ENCODE measurements at regions not wholly inside any gene's neighbourhood (a gene's known extent, or its start where the extent isn't known, plus 50 kb on each side); places are given as distances from the start of the nearest gene placed in this dataset.

GRCh38 chr9:115775659-115776058, 377.9 kb upstream of the PAPPA start:
- TF ChIP-seq GATA2 (IDR thresholded peaks at IDR 0.05; ENCODE audit: low read depth, low read length) (no peak), GATA3 (IDR thresholded peaks at IDR 0.05; ENCODE audit: low read depth, low read length) (no peak)

All from SH-SY5Y (cell line).